IMR-90 (cell line): ENCODE measurements at regions not wholly inside any gene's neighbourhood (a gene's known extent, or its start where the extent isn't known, plus 50 kb on each side); places are given as distances from the start of the nearest gene placed in this dataset.

Source experiments
- ATAC-seq: fragments of 200-7000 bp; cut with Tn5 transposase; 2 replicates; pipeline ENCODE4 v1.9.1; 2020; ENCODE audit warnings: low read depth, mild to moderate bottlenecking, moderate library complexity
- BruUV-seq: library from RNA; stranded (reverse); fragments of 400-500 nt; replicated peaks from 2 replicates; lab custom pipeline; 2021; lab: Mats Ljungman, UMichigan
- CTCF ChIA-PET: fragments of 300-600 bp; formaldehyde crosslinking; extraction: SDS; loops from one replicate; lab custom pipeline; 2021; ENCODE audit warnings: antibody characterized with exemption; lab: Yijun Ruan, JAX
- POLR2A ChIA-PET: fragments of 300-600 bp; sonication (Branson Sonifier 250); formaldehyde crosslinking; loops from one replicate; lab custom pipeline; 2022; ENCODE audit warnings: antibody characterized with exemption; ENCODE audit not compliant: unreplicated experiment; lab: Charles Lee
- DNase-seq: peaks from one replicate; pipeline ENCODE4 v3.0.0; 2013
- H2AFZ ChIP-seq: replicated peaks from 2 replicates; pipeline ENCODE3; 2013; ENCODE audit warnings: low read length, mild to moderate bottlenecking; ENCODE audit not compliant: poor library complexity
- H2AK5ac ChIP-seq: 2 replicates; pipeline ENCODE4 v1.6.1; 2013; ENCODE audit warnings: low read depth, low read length, inconsistent platforms
- H2AK9ac ChIP-seq: replicated peaks from 2 replicates; pipeline ENCODE3; 2013; ENCODE audit warnings: mild to moderate bottlenecking, low read depth, low read length, moderate library complexity; ENCODE audit not compliant: poor library complexity
- H2BK120ac ChIP-seq: 2 replicates; pipeline ENCODE4 v1.6.1; 2013; ENCODE audit warnings: low read depth, low read length, inconsistent platforms
- H2BK15ac ChIP-seq: 3 replicates; pipeline ENCODE4 v1.6.1; 2013; ENCODE audit warnings: low read depth, low read length, inconsistent platforms
- H2BK20ac ChIP-seq: 2 replicates; pipeline ENCODE4 v1.6.1; 2013; ENCODE audit warnings: low read depth, mild to moderate bottlenecking, inconsistent platforms, low read length, moderate library complexity
- H2BK5ac ChIP-seq: 2 replicates; pipeline ENCODE4 v1.6.1; 2013; ENCODE audit warnings: mild to moderate bottlenecking, low read depth, low read length, inconsistent platforms; ENCODE audit not compliant: poor library complexity, severe bottlenecking
- H3K14ac ChIP-seq: replicated peaks from 2 replicates; pipeline ENCODE4 v1.6.1; 2013; ENCODE audit warnings: low read depth, low read length, inconsistent platforms
- H3K18ac ChIP-seq: 2 replicates; pipeline ENCODE4 v1.6.1; 2013; ENCODE audit warnings: low read depth, low read length, control low read depth
- H3K23ac ChIP-seq: 2 replicates; pipeline ENCODE4 v1.6.1; 2013; ENCODE audit warnings: low read depth, low read length, inconsistent platforms
- H3K27ac ChIP-seq: 2 replicates; pipeline ENCODE4 v1.5.1; 2013; ENCODE audit warnings: mild to moderate bottlenecking, control low read depth, low read length; ENCODE audit not compliant: insufficient read depth
- H3K27me3 ChIP-seq: 2 replicates; pipeline ENCODE4 v1.6.1; 2013; ENCODE audit warnings: low read length; ENCODE audit not compliant: control insufficient read depth, insufficient read depth
- H3K36me3 ChIP-seq: 2 replicates; pipeline ENCODE4 v1.6.1; 2013; ENCODE audit warnings: low read length, mixed read lengths; ENCODE audit not compliant: control insufficient read depth, insufficient read depth
- H3K4ac ChIP-seq: 2 replicates; pipeline ENCODE4 v1.6.1; 2013; ENCODE audit warnings: low read depth, low read length, inconsistent platforms
- H3K4me1 ChIP-seq: 2 replicates; pipeline ENCODE4 v1.6.1; 2013; ENCODE audit warnings: low read length, mixed read lengths; ENCODE audit not compliant: control insufficient read depth, insufficient read depth
- H3K4me2 ChIP-seq: 2 replicates; pipeline ENCODE4 v1.6.1; 2013; ENCODE audit warnings: low read depth, mild to moderate bottlenecking, control low read depth, low read length, moderate library complexity
- H3K4me3 ChIP-seq: 2 replicates; pipeline ENCODE4 v1.5.1; 2013; ENCODE audit warnings: low read depth, mild to moderate bottlenecking, control low read depth, low read length, moderate library complexity; ENCODE audit not compliant: insufficient read depth
- H3K56ac ChIP-seq: 2 replicates; pipeline ENCODE4 v1.6.1; 2013; ENCODE audit warnings: low read length, inconsistent platforms; ENCODE audit not compliant: insufficient read depth; ENCODE audit errors: extremely low read depth
- H3K79me1 ChIP-seq, 2 experiments: 2 replicates each; pipeline ENCODE4 v1.6.1; 2013; ENCODE audit warnings: low read length in 2 of 2, inconsistent platforms in 1 of 2, low read depth in 1 of 2
- H3K9ac ChIP-seq: 2 replicates; pipeline ENCODE4 v1.6.1; 2013; ENCODE audit warnings: low read depth, low read length, control low read depth
- H3K9me1 ChIP-seq: 2 replicates; pipeline ENCODE4 v1.6.1; 2013; ENCODE audit warnings: low read length, inconsistent platforms; ENCODE audit not compliant: insufficient read depth
- H3K9me3 ChIP-seq: 2 replicates; pipeline ENCODE4 v1.6.1; 2013; ENCODE audit warnings: low read length; ENCODE audit not compliant: control insufficient read depth, insufficient read depth
- H4K20me1 ChIP-seq: 2 replicates; pipeline ENCODE4 v1.6.1; 2013; ENCODE audit warnings: low read length, inconsistent platforms; ENCODE audit not compliant: insufficient read depth
- H4K5ac ChIP-seq: 2 replicates; pipeline ENCODE4 v1.6.1; 2013; ENCODE audit warnings: mild to moderate bottlenecking, low read depth, low read length, control low read depth
- H4K8ac ChIP-seq, 2 experiments: 2 replicates each; pipeline ENCODE4 v1.6.1; 2013; ENCODE audit warnings: low read depth in 2 of 2, low read length in 2 of 2, control low read depth in 1 of 2, inconsistent platforms in 1 of 2
- H4K91ac ChIP-seq: 2 replicates; pipeline ENCODE4 v1.6.1; 2013; ENCODE audit warnings: low read depth, low read length, inconsistent platforms; ENCODE audit not compliant: insufficient read depth
- BHLHE40 ChIP-seq: fragments of 150-350 bp; IDR thresholded peaks from 2 replicates; pipeline ENCODE4 v1.6.1; 2016; ENCODE audit warnings: mild to moderate bottlenecking, low read depth, low read length
- CEBPB ChIP-seq: IDR thresholded peaks from 2 replicates; pipeline ENCODE4 v1.6.1; 2012; ENCODE audit warnings: low read depth, low read length, improper control_type of control experiment
- MAZ ChIP-seq: IDR thresholded peaks from 2 replicates; pipeline ENCODE4 v1.6.1; 2012; ENCODE audit warnings: low read depth, mild to moderate bottlenecking, low read length, improper control_type of control experiment, moderate library complexity, borderline replicate concordance
- MXI1 ChIP-seq: IDR thresholded peaks from 2 replicates; pipeline ENCODE4 v1.6.1; 2012; ENCODE audit warnings: low read depth, mild to moderate bottlenecking, low read length, moderate library complexity, borderline replicate concordance
- NFE2L2 ChIP-seq: fragments of 150-350 bp; IDR thresholded peaks from 2 replicates; pipeline ENCODE4 v1.6.1; 2016; ENCODE audit warnings: low read depth, mild to moderate bottlenecking, low read length
- RAD21 ChIP-seq: IDR thresholded peaks from 2 replicates; pipeline ENCODE4 v1.6.1; 2012; ENCODE audit warnings: low read length, improper control_type of control experiment
- RFX5 ChIP-seq: IDR thresholded peaks from 2 replicates; pipeline ENCODE4 v1.8.0; 2012; ENCODE audit warnings: low read depth, mild to moderate bottlenecking, low read length, moderate library complexity
- USF2 ChIP-seq: fragments of 150-350 bp; IDR thresholded peaks from 2 replicates; pipeline ENCODE4 v1.6.1; 2017; ENCODE audit warnings: mild to moderate bottlenecking, antibody characterized with exemption, low read length, low read depth
- WGBS, 2 experiments: methylation state at CpG; one replicate each; pipeline versions ENCODE4 v1.1.5 to v1.1.7; 2013; ENCODE audit warnings: missing lambda C conversion rate in 2 of 2; ENCODE audit not compliant: insufficient read length in 1 of 2; ENCODE audit errors: extremely low coverage in 2 of 2; 5-methylcytosine and 5-hydroxymethylcytosine counted together
- dilution Hi-C: fragments of 300-500 bp; cut with HindIII; formaldehyde crosslinking; loops from one replicate; pipeline ENCODE4 v1.14.3; 2018; ENCODE audit warnings: low sequenced_read_pairs; ENCODE audit not compliant: unreplicated experiment
- in situ Hi-C: fragments of 300-500 bp; cut with MboI; formaldehyde crosslinking; loops from 3 replicates; pipeline ENCODE4 v1.14.3; 2019; ENCODE audit warnings: low sequenced_read_pairs, inconsistent platforms, mixed read lengths
- intact Hi-C: fragments of 100-400 bp; cut with micrococcal nuclease; formaldehyde crosslinking; loops from 2 replicates; pipeline ENCODE4 v1.10.0; 2022
- TF ChIP-seq, protein P1 (sequence below): conservative IDR thresholded peaks from 2 replicates; pipeline ENCODE4 v1.5.1; 2012; ENCODE audit warnings: mild to moderate bottlenecking, low read depth, low read length, improper control_type of control experiment

DNA sequence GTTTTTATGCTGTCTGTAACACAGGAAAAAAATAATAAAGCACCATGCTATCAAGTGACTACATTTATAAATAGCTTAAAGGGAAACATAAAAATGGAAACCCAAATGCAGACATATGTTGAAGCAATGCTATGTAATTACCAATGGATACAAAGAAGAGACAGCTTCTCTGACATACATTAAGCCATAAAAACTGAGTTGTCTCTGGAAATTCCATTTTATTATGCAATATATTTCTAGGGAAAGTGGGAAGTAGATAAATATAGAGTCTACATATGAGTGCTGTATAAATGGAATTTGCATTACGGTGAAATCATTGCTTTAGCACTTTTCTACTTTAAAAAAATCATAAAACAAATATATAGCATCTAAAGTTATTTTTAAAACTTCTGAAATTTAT is 135.2 kb upstream of the COL11A1 start:
- H3K27me3 ChIP-seq = no peaks in the 10 kb centered on the region
- dilution Hi-C loops = no loop called here
- no peak overlapping the region for H3K4ac ChIP-seq
- H4K91ac ChIP-seq = no peak overlapping the region
- no peak overlapping the region for H2BK120ac ChIP-seq
- no peak overlapping the region for H3K4me3 ChIP-seq
- no peak overlapping the region for H2BK15ac ChIP-seq
- CTCF ChIA-PET = no interaction called here
- no peak overlapping the region for H3K18ac ChIP-seq
- H3K9me3 ChIP-seq = no peaks in the 10 kb centered on the region
- H3K4me2 ChIP-seq = no peak overlapping the region
- H3K56ac ChIP-seq = no peak overlapping the region
- intact Hi-C loops = no loop called here
- no peaks in the 10 kb centered on the region for H3K36me3 ChIP-seq
- H3K27ac ChIP-seq = no peak overlapping the region
- H2BK5ac ChIP-seq = no peak overlapping the region
- no peak overlapping the region for H4K8ac ChIP-seq
- no peak overlapping the region for H2AK5ac ChIP-seq
- TF ChIP-seq, protein P1, sequence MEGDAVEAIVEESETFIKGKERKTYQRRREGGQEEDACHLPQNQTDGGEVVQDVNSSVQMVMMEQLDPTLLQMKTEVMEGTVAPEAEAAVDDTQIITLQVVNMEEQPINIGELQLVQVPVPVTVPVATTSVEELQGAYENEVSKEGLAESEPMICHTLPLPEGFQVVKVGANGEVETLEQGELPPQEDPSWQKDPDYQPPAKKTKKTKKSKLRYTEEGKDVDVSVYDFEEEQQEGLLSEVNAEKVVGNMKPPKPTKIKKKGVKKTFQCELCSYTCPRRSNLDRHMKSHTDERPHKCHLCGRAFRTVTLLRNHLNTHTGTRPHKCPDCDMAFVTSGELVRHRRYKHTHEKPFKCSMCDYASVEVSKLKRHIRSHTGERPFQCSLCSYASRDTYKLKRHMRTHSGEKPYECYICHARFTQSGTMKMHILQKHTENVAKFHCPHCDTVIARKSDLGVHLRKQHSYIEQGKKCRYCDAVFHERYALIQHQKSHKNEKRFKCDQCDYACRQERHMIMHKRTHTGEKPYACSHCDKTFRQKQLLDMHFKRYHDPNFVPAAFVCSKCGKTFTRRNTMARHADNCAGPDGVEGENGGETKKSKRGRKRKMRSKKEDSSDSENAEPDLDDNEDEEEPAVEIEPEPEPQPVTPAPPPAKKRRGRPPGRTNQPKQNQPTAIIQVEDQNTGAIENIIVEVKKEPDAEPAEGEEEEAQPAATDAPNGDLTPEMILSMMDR = no peak
- TF ChIP-seq MAZ (no peak), USF2 (no peak), NFE2L2 (no peak), RFX5 (no peak), RAD21 (no peak), MXI1 (no peak), CEBPB (no peak), BHLHE40 (no peak)
- H4K5ac ChIP-seq = no peak overlapping the region
- WGBS, 2 experiments = no CpG with 5 or more reads among the region's 1 CpG
- no peaks in the 10 kb centered on the region for H3K79me1 ChIP-seq
- no peaks in the 10 kb centered on the region for H4K20me1 ChIP-seq
- H3K23ac ChIP-seq = no peak overlapping the region
- H3K9me1 ChIP-seq = no peaks in the 10 kb centered on the region
- no peak overlapping the region for H2AK9ac ChIP-seq
- in situ Hi-C loops = no loop called here
- no peak for DNase-seq
- no peak overlapping the region for H3K14ac ChIP-seq
- no TSS peak for BruUV-seq
- H2BK20ac ChIP-seq = no peak overlapping the region
- H3K9ac ChIP-seq = no peak overlapping the region
- H3K4me1 ChIP-seq = no peaks in the 10 kb centered on the region
- H2AFZ ChIP-seq = no peak overlapping the region
- POLR2A ChIA-PET = no interaction called here
- no peak for ATAC-seq
